ENCODE measurements at regions not wholly inside any gene's neighbourhood (a gene's known extent, or its start where the extent isn't known, plus 50 kb on each side); places are given as distances from the start of the nearest gene placed in this dataset.

GRCh38 chr20:6956574-6956973 lies 189.1 kb downstream of the BMP2 start:
- DNase-seq, result no peak

GRCh38 chr20:6959900-6960312 lies 192.4 kb downstream of the BMP2 start:
- no peak for DNase-seq

GRCh38 chr20:6966721-6967120 lies 199.2 kb downstream of the BMP2 start:
- no peak for DNase-seq

DNA sequence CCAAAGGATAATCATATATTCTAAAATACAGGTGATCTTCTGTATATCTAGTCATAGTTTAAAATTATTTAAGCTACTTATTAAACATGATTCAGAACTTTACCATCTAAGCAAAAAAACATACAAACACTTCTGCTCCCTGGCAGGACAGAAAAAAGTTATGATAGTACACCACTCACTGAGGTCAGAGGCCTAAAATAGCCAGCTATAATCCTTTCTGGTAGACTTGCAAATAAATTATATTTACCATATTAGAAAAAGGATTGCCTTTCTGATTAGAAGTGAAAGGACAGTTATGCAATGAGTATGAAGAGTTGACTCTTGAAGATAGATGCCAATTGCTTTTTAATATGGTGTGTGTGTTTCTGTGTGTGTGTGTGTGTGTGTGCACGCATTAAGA lies 207.4 kb downstream of the BMP2 start:
- no peak for DNase-seq

DNA sequence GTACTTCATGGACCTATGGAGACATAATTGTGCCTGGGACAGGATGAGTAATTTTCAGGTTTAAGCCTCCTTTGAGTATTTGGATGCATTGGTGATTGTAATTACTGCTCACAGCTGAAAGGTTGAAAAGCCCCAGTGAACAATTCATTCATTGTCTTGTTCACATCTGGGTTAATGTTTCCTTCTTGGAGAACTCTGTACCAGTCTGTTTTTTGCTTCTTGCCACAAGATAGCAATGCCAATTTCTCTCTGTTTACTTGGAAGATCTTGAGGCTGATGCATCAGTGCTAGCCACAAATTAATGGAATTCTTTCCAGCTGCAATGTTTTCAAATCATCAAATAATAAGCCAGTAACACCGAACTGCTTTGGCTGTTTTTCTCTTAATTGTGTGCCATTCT lies 207.8 kb downstream of the BMP2 start:
- DNase-seq, result no peak

- DNase-seq, result no peak
Observed at GRCh38 chr20:6976106-6976900, 208.8 kb downstream of the BMP2 start.

- DNase-seq, result no peak
Observed at GRCh38 chr20:6979621-6980020, 212.1 kb downstream of the BMP2 start.

- DNase-seq, result no peak
Observed at GRCh38 chr20:6993011-6993410, 225.5 kb downstream of the BMP2 start.

- no peak for DNase-seq
Observed at GRCh38 chr20:6993511-6993910, 226.0 kb downstream of the BMP2 start.

- DNase-seq, result peak; percentile 26
Observed at GRCh38 chr20:6994452-6994851, 227.0 kb downstream of the BMP2 start.

DNA sequence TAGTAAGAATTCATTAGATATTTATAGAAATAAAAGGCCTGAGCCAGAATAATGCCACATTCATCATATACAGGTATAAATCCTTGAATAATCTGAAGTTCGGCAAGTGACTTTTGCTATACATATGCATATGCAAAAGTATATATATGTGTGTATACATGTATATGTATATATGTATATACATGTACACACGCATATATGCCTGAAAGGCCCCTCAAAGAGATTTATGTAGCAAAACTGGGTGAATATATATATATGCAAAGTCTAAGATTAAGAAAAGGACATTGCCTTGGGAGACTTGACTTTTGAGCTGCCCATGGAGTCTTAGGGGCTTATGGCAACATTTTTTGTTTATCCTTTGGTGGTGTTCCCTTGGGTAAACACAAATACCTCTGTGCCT lies 231.4 kb downstream of the BMP2 start:
- no peak for DNase-seq

GRCh38 chr20:6999381-6999780 lies 231.9 kb downstream of the BMP2 start:
- no peak for DNase-seq

GRCh38 chr20:7003598-7003997 lies 236.1 kb downstream of the BMP2 start:
- no peak for DNase-seq

DNA sequence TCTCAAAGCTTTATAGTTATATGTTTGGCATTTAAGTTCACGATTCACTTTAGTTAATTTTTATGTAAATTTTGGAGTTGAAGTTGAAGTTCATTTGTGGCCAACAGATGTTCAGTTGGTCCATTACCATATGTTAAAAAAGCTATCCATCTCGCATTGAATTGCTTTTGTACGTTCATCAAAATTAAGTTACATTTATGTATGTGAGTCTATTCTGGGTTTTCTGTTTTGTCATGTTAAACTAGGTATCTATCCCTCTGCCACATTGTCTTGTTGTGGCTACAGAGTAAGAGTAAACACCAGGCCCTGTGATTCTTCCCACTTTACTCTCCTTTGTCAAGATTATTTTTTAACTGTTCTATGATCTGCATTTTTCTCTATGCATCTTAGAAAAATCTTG lies 237.3 kb downstream of the BMP2 start:
- DNase-seq, result no peak

DNA sequence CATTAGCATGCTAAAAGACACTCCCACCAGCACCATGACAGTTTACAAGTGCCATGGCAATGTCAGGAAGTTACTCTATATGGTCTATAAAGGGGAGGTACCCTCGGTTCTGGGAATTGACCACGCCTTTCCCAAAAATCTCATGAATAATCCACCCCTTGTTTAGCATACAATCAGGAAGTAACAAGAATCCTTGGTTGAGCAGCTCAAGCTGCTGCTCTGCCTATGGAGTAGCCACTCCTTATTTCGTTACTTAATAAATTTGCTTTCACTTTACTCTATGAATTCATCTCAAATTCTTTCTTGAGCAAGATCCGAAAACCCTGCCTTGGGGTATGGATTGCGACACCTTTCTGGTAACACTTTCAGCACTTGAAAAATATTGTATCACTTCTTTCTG lies 243.0 kb downstream of the BMP2 start:
- DNase-seq, result no peak

DNA sequence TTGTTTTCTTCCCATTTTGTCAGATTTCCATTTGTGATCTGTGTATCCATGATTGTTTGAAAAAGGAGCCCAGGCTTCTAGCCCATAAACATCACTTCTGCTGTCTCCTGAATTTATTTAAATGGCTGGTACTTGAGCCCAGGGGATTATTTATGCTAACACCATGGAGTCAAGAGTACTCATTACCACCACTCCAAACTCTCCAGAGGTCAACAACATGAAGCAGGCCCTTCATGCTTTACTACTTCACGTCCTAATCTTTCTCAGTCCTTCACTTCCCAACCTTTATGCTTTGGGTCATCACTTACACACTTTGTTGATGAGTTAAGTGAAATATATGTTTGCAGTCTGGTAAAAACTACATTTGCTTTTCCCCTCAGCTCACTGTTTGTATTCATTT lies 247.8 kb downstream of the BMP2 start:
- no peak for DNase-seq

DNA sequence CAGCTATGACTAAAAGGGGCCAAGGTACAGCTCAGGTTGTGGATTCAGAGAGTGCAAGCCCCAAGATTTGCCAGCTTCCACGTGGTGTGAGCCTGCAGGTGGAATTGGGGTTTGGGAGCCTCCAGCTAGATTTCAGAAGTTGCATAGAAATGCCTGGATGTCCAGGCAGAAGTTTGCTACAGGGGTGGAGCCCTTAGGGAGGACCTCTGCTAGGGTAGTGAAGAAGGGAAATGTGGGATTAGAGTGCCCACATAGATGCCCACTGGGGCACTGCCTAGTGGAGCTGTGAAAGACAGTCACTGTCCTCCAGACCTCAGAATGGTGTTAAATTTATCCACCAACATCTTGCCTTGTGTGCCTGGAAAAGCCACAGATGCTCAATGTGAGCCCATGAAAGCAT lies 255.1 kb downstream of the BMP2 start:
- DNase-seq, result no peak

DNA sequence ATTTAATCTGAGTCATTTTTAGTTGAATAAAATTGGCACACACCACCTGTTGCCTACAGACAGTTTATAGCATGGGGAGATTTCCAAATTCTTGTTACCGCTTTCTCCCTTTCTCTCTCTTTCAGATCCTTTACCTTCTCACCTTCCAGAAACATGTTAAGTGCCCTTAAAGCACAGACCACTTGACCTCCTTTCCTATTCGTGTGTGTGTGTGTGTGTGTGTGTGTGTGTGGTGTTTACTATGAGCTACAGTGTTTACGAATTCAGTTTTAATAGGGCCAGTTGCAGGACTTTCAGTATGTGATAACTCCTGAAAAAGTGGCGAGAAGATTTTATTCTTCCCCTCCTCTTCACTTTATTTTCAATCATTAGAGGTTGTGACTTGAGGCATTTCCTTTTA lies 258.1 kb downstream of the BMP2 start:
- no peak for DNase-seq

DNA sequence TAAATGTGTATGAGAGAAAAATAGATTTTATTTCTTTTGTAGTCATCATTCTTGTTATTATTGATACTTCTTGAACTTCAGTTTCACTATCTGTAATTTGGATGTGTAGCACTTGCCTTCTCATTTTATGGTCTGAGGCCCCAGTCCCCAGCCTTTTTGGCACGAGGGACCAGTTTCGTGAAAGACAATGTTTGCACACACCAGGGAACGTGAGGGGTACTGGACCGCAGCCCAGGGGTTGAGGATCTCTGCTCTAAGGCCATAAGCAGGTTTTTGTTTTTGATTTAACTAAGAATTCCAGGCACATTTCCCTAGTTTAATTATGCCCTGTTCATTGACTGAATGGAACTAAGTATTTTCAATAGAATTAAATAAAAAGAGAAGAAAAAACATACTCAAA lies 261.5 kb downstream of the BMP2 start:
- no peak for DNase-seq

DNA sequence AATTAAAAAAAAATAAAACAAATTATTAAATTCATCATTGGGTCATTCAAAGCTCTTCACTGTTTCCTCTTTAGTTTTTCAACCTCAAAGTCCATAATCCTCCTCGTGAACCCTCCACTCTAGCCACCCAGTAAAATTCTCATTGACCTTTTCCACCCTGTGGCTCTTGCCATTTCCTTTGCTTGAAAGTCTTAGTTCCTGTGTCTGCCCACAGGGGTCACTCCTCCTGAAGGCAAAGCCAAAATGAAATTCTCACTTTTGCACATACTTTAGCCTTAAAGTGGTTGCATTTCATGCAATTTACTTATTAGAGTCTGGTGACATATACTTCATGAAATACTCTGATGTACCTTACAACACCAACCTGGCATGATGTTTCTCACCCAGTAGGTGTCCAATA lies 263.7 kb downstream of the BMP2 start:
- DNase-seq, result no peak

DNA sequence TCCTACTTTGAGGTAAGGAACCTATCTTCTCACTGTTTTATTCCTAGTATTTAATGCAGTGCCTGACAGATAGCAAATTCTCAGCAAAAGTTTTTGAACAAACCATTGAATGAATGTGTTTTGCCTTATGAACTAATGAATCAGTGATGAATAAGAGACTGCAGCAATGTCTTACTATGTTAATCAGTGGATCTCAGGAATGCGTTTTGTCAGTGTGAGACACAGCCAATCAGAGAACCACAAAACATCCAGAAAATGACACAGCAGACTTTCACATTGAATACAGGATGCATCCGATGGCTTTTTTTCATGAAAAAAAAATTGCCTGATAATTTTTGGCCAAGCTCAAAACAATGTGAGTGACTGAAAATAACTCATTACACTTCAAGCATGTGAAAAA lies 270.5 kb downstream of the BMP2 start:
- DNase-seq, result no peak

DNA sequence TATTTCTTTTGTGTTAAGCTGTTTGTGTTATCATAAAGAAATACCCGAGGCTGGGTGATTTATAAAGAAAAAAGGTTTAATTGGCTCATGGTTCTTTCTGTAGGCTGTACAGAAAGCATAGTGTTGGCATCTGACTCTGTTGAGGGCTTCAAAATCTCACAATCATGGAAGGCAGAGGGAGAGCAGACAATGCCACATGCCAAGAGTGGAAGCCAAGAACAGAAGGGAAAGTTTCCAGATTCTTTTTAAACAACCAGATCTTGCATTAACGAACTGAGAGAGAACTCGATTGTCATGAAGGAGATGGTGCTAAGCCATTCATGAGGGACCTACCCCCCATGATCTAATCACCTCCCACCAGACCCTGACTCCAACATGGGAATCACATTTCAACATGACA lies 290.1 kb downstream of the BMP2 start:
- no peak for DNase-seq

DNA sequence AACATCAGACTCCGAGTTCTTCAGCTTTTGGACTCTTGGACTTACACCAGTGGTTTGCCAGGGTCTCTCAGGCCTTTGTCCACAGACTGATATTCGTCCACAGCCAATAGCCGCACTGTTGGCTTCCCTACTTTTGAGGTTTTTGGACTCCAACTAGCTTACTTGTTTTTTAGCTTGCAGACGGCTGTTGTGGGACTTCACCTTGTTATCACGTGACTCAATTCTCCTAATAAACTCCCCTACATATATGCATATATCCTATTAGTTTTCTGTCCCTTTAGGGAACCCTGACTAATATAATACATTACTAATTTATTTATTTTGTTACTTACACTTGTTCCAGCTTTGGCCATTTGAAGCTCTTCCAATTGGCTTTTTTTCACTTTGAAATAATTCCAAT lies 311.3 kb downstream of the BMP2 start:
- DNase-seq, result no peak

DNA sequence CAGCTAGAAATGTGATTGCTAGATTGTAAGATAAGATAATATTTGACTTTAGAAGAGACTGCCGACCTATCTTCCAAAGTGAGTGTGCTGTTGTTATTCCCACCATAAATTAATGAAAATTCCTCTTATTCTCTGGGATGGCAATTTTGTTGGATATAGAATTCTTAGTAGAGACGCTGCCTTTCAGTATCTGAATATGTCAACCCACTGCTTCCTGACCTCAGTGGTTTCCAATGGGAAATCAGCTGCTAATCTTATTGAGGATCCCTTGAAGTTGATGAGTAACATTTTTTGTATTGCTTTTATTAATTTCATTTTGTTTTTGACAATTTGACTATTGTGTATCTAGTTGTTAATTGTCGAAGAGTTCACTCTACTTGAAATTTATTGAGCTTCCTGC lies 313.0 kb downstream of the BMP2 start:
- DNase-seq, result no peak

DNA sequence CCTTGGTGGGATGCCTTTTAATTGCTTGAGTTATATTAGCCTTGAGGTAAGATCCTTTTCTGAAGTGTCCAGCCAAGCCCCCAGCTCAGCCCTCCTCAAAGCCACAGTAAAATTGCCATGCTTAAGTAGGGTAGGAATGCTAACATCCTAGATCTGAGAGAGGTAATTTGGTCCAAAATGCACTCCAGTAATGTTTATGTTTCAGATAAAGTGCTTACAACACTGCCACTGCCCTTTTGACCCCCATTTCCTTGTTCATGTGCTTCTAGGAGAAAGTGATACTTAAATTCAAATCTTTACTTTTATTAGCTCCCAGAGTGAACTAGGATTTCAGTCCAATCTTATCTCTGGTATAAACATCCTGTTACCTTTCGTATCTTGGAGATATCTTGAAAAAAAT lies 318.0 kb downstream of the BMP2 start:
- DNase-seq, result no peak
